ENCODE measurements at regions not wholly inside any gene's neighbourhood (a gene's known extent, or its start where the extent isn't known, plus 50 kb on each side); places are given as distances from the start of the nearest gene placed in this dataset.

DNA sequence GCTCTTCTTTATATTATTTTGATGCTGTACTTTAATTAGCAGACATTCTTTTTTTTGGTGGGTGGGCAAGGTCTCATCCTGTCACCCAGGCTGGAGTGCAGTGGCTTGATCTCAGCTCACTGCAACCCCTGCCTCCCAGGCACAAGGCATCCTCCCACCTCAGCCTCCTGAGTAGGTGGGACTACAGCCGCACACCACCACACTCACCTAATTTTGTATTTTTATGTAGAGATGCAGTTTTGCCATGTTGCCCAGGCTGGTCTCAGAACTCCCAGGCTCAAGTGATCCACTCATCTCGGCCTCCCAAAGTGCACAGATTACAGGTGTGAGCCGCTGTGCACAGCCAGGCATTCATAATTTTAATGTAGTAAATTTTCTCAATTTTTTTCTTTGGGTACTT, 608.1 kb downstream of the ZNF385D start:
- Histone ChIP-seq H3K4me2 (ENCODE audit: control insufficient read depth, insufficient read depth) (no peak overlapping the region), H3K9me3 (replicated peaks; ENCODE audit: control insufficient read depth, insufficient read depth, low read length) (no peaks in the 10 kb centered on the region), H3K4me1 (ENCODE audit: control insufficient read depth, insufficient read depth, low read length) (no peaks in the 10 kb centered on the region), H3K27ac (ENCODE audit: control insufficient read depth, insufficient read depth) (no peak overlapping the region), H4K20me1 (ENCODE audit: control insufficient read depth, insufficient read depth) (no peaks in the 10 kb centered on the region), H3K4me3 (no peak overlapping the region), H3K27me3 (replicated peaks in 1 of 2; ENCODE audit: control insufficient read depth in 2 of 2, insufficient read depth in 2 of 2, low read length in 1 of 2) (no peaks in the 10 kb centered on the region), H3K79me2 (ENCODE audit: control insufficient read depth, insufficient read depth, low read length) (no peaks in the 10 kb centered on the region), H3K36me3 (ENCODE audit: control insufficient read depth in 2 of 2, insufficient read depth in 2 of 2, low read length in 1 of 2) (no peaks in the 10 kb centered on the region), H3K9ac (ENCODE audit: control insufficient read depth, insufficient read depth, low read length) (no peak overlapping the region), H2AFZ (ENCODE audit: control insufficient read depth, low read depth, low read length) (no peak overlapping the region)
- intact Hi-C loops (cut with micrococcal nuclease; ENCODE audit: unreplicated experiment), result no loop called here
- 47% methylated on average over 3 of the region's 3 CpGs for WGBS (ENCODE audit: insufficient coverage, insufficient replicate concordance, low lambda C conversion rate, missing lambda C conversion rate)
- no TSS peak for BruUV-seq (replicated peaks)
- ChIA-PET CTCF (no interaction called here), SMC1A (ENCODE audit: uncharacterized antibody, unreplicated experiment) (no interaction called here), POLR2A (no interaction called here), RAD21 (ENCODE audit: unreplicated experiment) (no interaction called here)
- ATAC-seq (no peak), DNase-seq (ENCODE audit: low read depth, low spot score) (no peak), FAIRE-seq (no peak)
- in situ Hi-C loops (cut with MboI), result no loop called here
- TF ChIP-seq TARDBP (IDR thresholded peaks at IDR 0.05; ENCODE audit: borderline replicate concordance) (no peak), TAF1 (IDR thresholded peaks at IDR 0.05; ENCODE audit: borderline replicate concordance, low read depth, low read length) (no peak), KLF5 (IDR thresholded peaks at IDR 0.05; ENCODE audit: partially characterized antibody) (no peak), TBL1XR1 (IDR thresholded peaks at IDR 0.05; ENCODE audit: low read depth, low read length) (no peak), CBX5 (IDR thresholded peaks at IDR 0.05; ENCODE audit: low read depth) (no peak), ZNF207 (IDR thresholded peaks at IDR 0.05; ENCODE audit: borderline replicate concordance) (no peak), IKZF2 (IDR thresholded peaks at IDR 0.05) (no peak), RAD51 (IDR thresholded peaks at IDR 0.05) (no peak), SIN3A (IDR thresholded peaks at IDR 0.05; ENCODE audit: low read depth, low read length) (no peak), ZNF622 (IDR thresholded peaks at IDR 0.05) (no peak), MEF2A (IDR thresholded peaks at IDR 0.05; ENCODE audit: insufficient read depth, low read depth, low read length) (no peak), HDGF (IDR thresholded peaks at IDR 0.05) (no peak), RBBP5 (conservative IDR thresholded peaks at IDR 0.05) (no peak), NFIC (IDR thresholded peaks at IDR 0.05; ENCODE audit: low read depth, low read length) (no peak), SMAD5 (IDR thresholded peaks at IDR 0.05; ENCODE audit: low read depth) (no peak)
- TF ChIP-seq, protein P1, sequence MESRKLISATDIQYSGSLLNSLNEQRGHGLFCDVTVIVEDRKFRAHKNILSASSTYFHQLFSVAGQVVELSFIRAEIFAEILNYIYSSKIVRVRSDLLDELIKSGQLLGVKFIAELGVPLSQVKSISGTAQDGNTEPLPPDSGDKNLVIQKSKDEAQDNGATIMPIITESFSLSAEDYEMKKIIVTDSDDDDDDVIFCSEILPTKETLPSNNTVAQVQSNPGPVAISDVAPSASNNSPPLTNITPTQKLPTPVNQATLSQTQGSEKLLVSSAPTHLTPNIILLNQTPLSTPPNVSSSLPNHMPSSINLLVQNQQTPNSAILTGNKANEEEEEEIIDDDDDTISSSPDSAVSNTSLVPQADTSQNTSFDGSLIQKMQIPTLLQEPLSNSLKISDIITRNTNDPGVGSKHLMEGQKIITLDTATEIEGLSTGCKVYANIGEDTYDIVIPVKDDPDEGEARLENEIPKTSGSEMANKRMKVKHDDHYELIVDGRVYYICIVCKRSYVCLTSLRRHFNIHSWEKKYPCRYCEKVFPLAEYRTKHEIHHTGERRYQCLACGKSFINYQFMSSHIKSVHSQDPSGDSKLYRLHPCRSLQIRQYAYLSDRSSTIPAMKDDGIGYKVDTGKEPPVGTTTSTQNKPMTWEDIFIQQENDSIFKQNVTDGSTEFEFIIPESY (IDR thresholded peaks at IDR 0.05), result no peak
- TF ChIP-seq, protein P2, sequence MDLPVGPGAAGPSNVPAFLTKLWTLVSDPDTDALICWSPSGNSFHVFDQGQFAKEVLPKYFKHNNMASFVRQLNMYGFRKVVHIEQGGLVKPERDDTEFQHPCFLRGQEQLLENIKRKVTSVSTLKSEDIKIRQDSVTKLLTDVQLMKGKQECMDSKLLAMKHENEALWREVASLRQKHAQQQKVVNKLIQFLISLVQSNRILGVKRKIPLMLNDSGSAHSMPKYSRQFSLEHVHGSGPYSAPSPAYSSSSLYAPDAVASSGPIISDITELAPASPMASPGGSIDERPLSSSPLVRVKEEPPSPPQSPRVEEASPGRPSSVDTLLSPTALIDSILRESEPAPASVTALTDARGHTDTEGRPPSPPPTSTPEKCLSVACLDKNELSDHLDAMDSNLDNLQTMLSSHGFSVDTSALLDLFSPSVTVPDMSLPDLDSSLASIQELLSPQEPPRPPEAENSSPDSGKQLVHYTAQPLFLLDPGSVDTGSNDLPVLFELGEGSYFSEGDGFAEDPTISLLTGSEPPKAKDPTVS (IDR thresholded peaks at IDR 0.05; ENCODE audit: low read depth, low read length), result no peak
- TF ChIP-seq, protein P3, sequence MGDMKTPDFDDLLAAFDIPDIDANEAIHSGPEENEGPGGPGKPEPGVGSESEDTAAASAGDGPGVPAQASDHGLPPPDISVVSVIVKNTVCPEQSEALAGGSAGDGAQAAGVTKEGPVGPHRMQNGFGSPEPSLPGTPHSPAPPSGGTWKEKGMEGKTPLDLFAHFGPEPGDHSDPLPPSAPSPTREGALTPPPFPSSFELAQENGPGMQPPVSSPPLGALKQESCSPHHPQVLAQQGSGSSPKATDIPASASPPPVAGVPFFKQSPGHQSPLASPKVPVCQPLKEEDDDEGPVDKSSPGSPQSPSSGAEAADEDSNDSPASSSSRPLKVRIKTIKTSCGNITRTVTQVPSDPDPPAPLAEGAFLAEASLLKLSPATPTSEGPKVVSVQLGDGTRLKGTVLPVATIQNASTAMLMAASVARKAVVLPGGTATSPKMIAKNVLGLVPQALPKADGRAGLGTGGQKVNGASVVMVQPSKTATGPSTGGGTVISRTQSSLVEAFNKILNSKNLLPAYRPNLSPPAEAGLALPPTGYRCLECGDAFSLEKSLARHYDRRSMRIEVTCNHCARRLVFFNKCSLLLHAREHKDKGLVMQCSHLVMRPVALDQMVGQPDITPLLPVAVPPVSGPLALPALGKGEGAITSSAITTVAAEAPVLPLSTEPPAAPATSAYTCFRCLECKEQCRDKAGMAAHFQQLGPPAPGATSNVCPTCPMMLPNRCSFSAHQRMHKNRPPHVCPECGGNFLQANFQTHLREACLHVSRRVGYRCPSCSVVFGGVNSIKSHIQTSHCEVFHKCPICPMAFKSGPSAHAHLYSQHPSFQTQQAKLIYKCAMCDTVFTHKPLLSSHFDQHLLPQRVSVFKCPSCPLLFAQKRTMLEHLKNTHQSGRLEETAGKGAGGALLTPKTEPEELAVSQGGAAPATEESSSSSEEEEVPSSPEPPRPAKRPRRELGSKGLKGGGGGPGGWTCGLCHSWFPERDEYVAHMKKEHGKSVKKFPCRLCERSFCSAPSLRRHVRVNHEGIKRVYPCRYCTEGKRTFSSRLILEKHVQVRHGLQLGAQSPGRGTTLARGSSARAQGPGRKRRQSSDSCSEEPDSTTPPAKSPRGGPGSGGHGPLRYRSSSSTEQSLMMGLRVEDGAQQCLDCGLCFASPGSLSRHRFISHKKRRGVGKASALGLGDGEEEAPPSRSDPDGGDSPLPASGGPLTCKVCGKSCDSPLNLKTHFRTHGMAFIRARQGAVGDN (IDR thresholded peaks at IDR 0.05), result no peak
